Trophoblast cell (in vitro differentiated cells and primary cell): ENCODE measurements at regions not wholly inside any gene's neighbourhood (a gene's known extent, or its start where the extent isn't known, plus 50 kb on each side); places are given as distances from the start of the nearest gene placed in this dataset.

Source experiments
- DNase-seq, 2 donors: peaks; one replicate each; pipeline ENCODE4 v3.0.0-alpha.2; 2016
- H2AFZ ChIP-seq: 2 replicates; pipeline ENCODE4 v1.6.1; 2013; ENCODE audit warnings: low read length, moderate library complexity, mild to moderate bottlenecking; ENCODE audit not compliant: insufficient read depth, poor library complexity
- H2AK5ac ChIP-seq: 2 replicates; pipeline ENCODE4 v1.6.1; 2013; ENCODE audit warnings: mild to moderate bottlenecking, low read length
- H2BK120ac ChIP-seq: 2 replicates; pipeline ENCODE4 v1.6.1; 2013; ENCODE audit warnings: low read length, mild to moderate bottlenecking, moderate library complexity; ENCODE audit not compliant: insufficient read depth, poor library complexity
- H2BK12ac ChIP-seq: 2 replicates; pipeline ENCODE4 v1.6.1; 2013; ENCODE audit warnings: mild to moderate bottlenecking, low read length, moderate library complexity
- H2BK5ac ChIP-seq: 2 replicates; pipeline ENCODE4 v1.6.1; 2013; ENCODE audit warnings: low read length, low read depth, moderate library complexity, mild to moderate bottlenecking; ENCODE audit not compliant: poor library complexity
- H3K14ac ChIP-seq: 2 replicates; pipeline ENCODE4 v1.6.1; 2013; ENCODE audit warnings: mild to moderate bottlenecking, low read length
- H3K18ac ChIP-seq: 2 replicates; pipeline ENCODE4 v1.6.1; 2013; ENCODE audit warnings: mild to moderate bottlenecking, low read length
- H3K23ac ChIP-seq: 2 replicates; pipeline ENCODE4 v1.6.1; 2013; ENCODE audit warnings: low read length
- H3K27ac ChIP-seq: 2 replicates; pipeline ENCODE4 v1.5.1; 2013; ENCODE audit warnings: low read depth, mild to moderate bottlenecking, inconsistent platforms, low read length, moderate library complexity
- H3K27me3 ChIP-seq: 2 replicates; pipeline ENCODE4 v1.6.1; 2013; ENCODE audit warnings: inconsistent platforms, mild to moderate bottlenecking, low read length, moderate library complexity; ENCODE audit not compliant: insufficient read depth
- H3K36me3 ChIP-seq, 2 experiments: 1 replicate in 1 of 2; 2 replicates in 1 of 2; pipeline ENCODE4 v1.6.1; 2013; ENCODE audit warnings: low read length in 2 of 2, mild to moderate bottlenecking in 2 of 2, moderate library complexity in 1 of 2; ENCODE audit not compliant: insufficient read depth in 2 of 2, control insufficient read depth in 1 of 2
- H3K4ac ChIP-seq: 2 replicates; pipeline ENCODE4 v1.6.1; 2013; ENCODE audit warnings: low read depth, mild to moderate bottlenecking, low read length, moderate library complexity
- H3K4me1 ChIP-seq, 2 experiments: 1 replicate in 1 of 2; 2 replicates in 1 of 2; pipeline ENCODE4 v1.6.1; 2013; ENCODE audit warnings: low read length in 2 of 2, mild to moderate bottlenecking in 2 of 2, moderate library complexity in 1 of 2; ENCODE audit not compliant: insufficient read depth in 2 of 2, control insufficient read depth in 1 of 2
- H3K4me2 ChIP-seq: 2 replicates; pipeline ENCODE4 v1.6.1; 2013; ENCODE audit warnings: inconsistent platforms, mild to moderate bottlenecking, low read length, moderate library complexity
- H3K4me3 ChIP-seq: 2 replicates; pipeline ENCODE4 v1.5.1; 2013; ENCODE audit warnings: mild to moderate bottlenecking, low read depth, low read length, inconsistent platforms
- H3K79me1 ChIP-seq: one replicate; pipeline ENCODE4 v1.6.1; 2013; ENCODE audit warnings: low read length
- H3K79me2 ChIP-seq: 2 replicates; pipeline ENCODE4 v1.6.1; 2013; ENCODE audit warnings: low read length, mild to moderate bottlenecking; ENCODE audit not compliant: control insufficient read depth, insufficient read depth, poor library complexity
- H3K9ac ChIP-seq: 2 replicates; pipeline ENCODE4 v1.6.1; 2013; ENCODE audit warnings: mild to moderate bottlenecking, low read length
- H3K9me3 ChIP-seq: 2 replicates; pipeline ENCODE4 v1.6.1; 2013; ENCODE audit warnings: low read depth, mild to moderate bottlenecking, control low read depth, inconsistent platforms, low read length; ENCODE audit not compliant: insufficient read depth
- H4K12ac ChIP-seq: 2 replicates; pipeline ENCODE4 v1.6.1; 2013; ENCODE audit warnings: low read depth, mild to moderate bottlenecking, low read length, moderate library complexity
- H4K8ac ChIP-seq: 2 replicates; pipeline ENCODE4 v1.6.1; 2013; ENCODE audit warnings: low read depth, mild to moderate bottlenecking, low read length, moderate library complexity
- H4K91ac ChIP-seq: one replicate; pipeline ENCODE4 v1.6.1; 2013; ENCODE audit warnings: low read depth, mild to moderate bottlenecking, low read length, moderate library complexity
- WGBS: extraction: QIAGEN DNeasy Blood & Tissue Kit; methylation state at CpG from one replicate; pipeline ENCODE4 v1.1.7; 2013; ENCODE audit warnings: missing lambda C conversion rate; ENCODE audit not compliant: insufficient read length, insufficient coverage; ENCODE audit errors: extremely low coverage; 5-methylcytosine and 5-hydroxymethylcytosine counted together

DNA sequence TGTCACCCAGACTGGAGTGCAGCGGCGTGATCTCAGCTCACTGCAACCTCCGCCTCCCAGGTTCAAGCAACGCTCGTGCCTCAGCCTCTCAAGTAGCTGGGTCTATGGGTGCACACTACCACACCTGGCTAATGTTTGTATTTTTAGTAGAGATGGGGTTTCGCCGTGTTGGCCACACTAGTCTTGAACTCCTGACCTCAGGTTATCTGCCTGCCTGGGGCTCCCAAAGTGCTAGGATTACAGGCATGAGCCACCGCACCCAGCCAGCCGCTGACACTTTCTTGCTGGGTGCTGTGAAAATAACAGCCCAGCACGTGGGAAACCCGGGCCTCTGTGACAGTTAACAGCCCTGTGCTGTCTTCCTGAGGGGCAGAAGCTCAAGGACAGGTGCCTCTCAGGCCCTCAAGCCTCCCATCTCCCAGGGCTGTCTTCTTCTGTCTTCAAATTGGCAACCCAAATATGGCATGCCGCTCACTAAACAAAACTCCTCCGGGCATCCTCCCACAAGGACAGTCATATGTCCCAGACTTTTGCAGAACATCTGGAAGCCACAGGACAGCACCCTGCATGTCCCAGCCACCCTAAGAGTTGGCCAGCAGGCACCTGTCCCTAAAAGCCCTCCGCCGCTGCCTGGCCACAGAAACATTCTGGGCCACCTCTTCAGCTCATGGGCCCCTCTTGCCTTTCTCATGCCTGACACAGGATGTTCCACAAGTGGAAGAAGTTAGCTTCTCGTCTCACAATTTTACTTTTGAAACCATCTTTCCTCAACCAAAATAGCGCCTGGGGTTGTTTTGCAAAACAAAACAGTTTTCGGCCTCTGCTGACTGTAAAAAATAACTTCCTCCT lies 233.6 kb downstream of the SYK start:
- H3K4me1 ChIP-seq: peaks cover 7 to 13% of the 10 kb centered on the region in 2 experiments
- no peak overlapping the region for H3K23ac ChIP-seq
- H3K36me3 ChIP-seq: no peaks in the 10 kb centered on the region
- no CpG with 5 or more reads among the region's 18 CpGs for WGBS
- no peak overlapping the region for H3K27ac ChIP-seq
- H3K79me2 ChIP-seq: no peaks in the 10 kb centered on the region
- H3K9me3 ChIP-seq: peaks cover 3% of the 10 kb centered on the region
- no peak overlapping the region for H3K14ac ChIP-seq
- no peak overlapping the region for H3K9ac ChIP-seq
- H3K18ac ChIP-seq: no peak overlapping the region
- H2BK5ac ChIP-seq: no peak overlapping the region
- peaks cover 2% of the 10 kb centered on the region for H3K79me1 ChIP-seq
- H4K8ac ChIP-seq: no peak overlapping the region
- H2AK5ac ChIP-seq: no peak overlapping the region
- H2BK12ac ChIP-seq: no peak overlapping the region
- no peak overlapping the region for H3K4me2 ChIP-seq
- no peaks in the 10 kb centered on the region for H3K27me3 ChIP-seq
- H4K12ac ChIP-seq: no peak overlapping the region
- H3K4me3 ChIP-seq: no peak overlapping the region
- no peak overlapping the region for H3K4ac ChIP-seq
- no peak overlapping the region for H2BK120ac ChIP-seq
- no peak overlapping the region for H4K91ac ChIP-seq
- H2AFZ ChIP-seq: no peak overlapping the region
- DNase-seq: no peak

DNA sequence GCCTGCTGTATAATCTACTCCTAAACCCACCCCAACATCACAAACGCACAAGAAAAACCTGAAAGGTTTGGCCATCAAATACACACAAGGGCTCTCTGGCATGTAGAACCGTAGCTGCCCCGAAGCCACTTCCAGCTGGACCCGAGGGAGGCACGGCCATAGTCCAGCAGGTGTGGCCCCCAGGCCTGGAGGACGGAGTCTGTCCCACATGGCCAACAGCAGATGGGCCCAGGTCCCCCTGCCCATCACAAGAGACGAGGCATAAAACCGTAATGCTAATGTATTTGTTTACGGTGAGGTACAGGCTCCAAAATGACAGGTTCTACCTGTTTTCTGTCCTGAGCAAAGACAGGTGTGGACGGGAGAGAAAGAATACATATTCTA lies 234.2 kb downstream of the SYK start:
- Histone ChIP-seq H2AFZ (no peak overlapping the region), H4K8ac (no peak overlapping the region), H3K14ac (no peak overlapping the region), H3K27me3 (no peaks in the 10 kb centered on the region), H3K79me1 (peaks cover 2% of the 10 kb centered on the region), H3K4ac (no peak overlapping the region), H3K4me3 (no peak overlapping the region), H2BK5ac (no peak overlapping the region), H3K4me2 (no peak overlapping the region), H4K91ac (no peak overlapping the region), H3K9ac (no peak overlapping the region), H3K23ac (no peak overlapping the region), H3K36me3 (no peaks in the 10 kb centered on the region), H3K18ac (no peak overlapping the region), H2BK120ac (no peak overlapping the region), H3K4me1 (peaks cover 7 to 13% of the 10 kb centered on the region in 2 experiments), H3K27ac (no peak overlapping the region), H2AK5ac (no peak overlapping the region), H4K12ac (no peak overlapping the region), H3K79me2 (no peaks in the 10 kb centered on the region), H2BK12ac (no peak overlapping the region), H3K9me3 (peaks cover 3% of the 10 kb centered on the region)
- peak in 1 of 2 donors; percentile 13 for DNase-seq
- WGBS: no CpG with 5 or more reads among the region's 10 CpGs

GRCh38 chr9:91036356-91036755 lies 234.7 kb downstream of the SYK start:
- Histone ChIP-seq H3K4me2 (no peak overlapping the region), H4K12ac (no peak overlapping the region), H2BK120ac (no peak overlapping the region), H3K9ac (no peak overlapping the region), H2BK5ac (no peak overlapping the region), H4K8ac (no peak overlapping the region), H2AFZ (no peak overlapping the region), H3K4me3 (no peak overlapping the region), H2BK12ac (no peak overlapping the region), H3K4ac (no peak overlapping the region), H3K27ac (no peak overlapping the region), H3K27me3 (no peaks in the 10 kb centered on the region), H3K23ac (no peak overlapping the region), H2AK5ac (peak overlapping the region; percentile 13), H3K79me2 (no peaks in the 10 kb centered on the region), H3K9me3 (peaks cover 3% of the 10 kb centered on the region), H3K18ac (no peak overlapping the region), H3K14ac (no peak overlapping the region), H3K36me3 (no peaks in the 10 kb centered on the region), H3K4me1 (peaks cover 7 to 13% of the 10 kb centered on the region in 2 experiments), H3K79me1 (peaks cover 2% of the 10 kb centered on the region), H4K91ac (no peak overlapping the region)
- no peak for DNase-seq
- no CpG with 5 or more reads among the region's 8 CpGs for WGBS

DNA sequence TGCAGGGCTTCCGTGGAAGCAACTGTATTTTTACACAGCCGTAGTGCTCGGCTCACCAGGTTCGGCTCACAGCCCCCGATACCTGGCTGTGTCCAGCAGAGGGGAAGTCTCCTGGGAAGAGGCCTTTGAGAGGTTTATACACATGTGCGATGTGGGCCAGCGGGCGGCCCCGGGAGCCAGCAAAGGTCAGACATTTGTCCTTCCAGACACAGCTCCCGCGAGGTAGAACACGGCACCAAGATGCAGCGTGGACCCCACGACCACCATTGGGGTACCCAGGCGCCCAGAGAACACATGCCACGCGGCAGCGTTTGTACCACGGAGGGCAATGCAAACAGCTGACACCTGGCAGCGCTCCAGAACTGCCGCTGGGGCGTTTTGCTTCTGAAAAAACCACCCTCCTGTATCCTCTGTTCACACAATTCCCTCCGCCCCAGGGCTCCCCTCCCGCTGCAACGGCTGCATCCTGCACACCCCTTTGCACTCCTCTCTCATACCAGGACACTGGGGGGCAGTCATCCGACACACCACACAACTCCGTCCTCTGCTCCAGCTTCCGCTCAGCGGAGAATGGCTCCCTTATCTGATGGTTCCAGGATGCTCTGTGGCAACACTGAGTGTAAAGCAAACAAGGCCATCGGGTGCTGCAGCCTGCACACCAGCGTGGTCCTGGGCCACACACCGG lies 235.3 kb downstream of the SYK start:
- no peak overlapping the region for H2BK120ac ChIP-seq
- no peaks in the 10 kb centered on the region for H3K79me2 ChIP-seq
- peaks cover 3% of the 10 kb centered on the region for H3K9me3 ChIP-seq
- H3K79me1 ChIP-seq: peaks cover 2% of the 10 kb centered on the region
- H3K4me1 ChIP-seq: peaks cover 7 to 13% of the 10 kb centered on the region in 2 experiments
- no peak overlapping the region for H3K14ac ChIP-seq
- peak; percentile 67 to 79 for DNase-seq
- no peak overlapping the region for H3K9ac ChIP-seq
- no peak overlapping the region for H2AFZ ChIP-seq
- no peak overlapping the region for H3K27ac ChIP-seq
- H3K36me3 ChIP-seq: no peaks in the 10 kb centered on the region
- no peak overlapping the region for H4K12ac ChIP-seq
- H3K4ac ChIP-seq: no peak overlapping the region
- no peaks in the 10 kb centered on the region for H3K27me3 ChIP-seq
- no peak overlapping the region for H2BK12ac ChIP-seq
- H2BK5ac ChIP-seq: no peak overlapping the region
- no peak overlapping the region for H4K8ac ChIP-seq
- no peak overlapping the region for H4K91ac ChIP-seq
- WGBS: no CpG with 5 or more reads among the region's 32 CpGs
- H2AK5ac ChIP-seq: no peak overlapping the region
- no peak overlapping the region for H3K4me2 ChIP-seq
- H3K18ac ChIP-seq: no peak overlapping the region
- no peak overlapping the region for H3K4me3 ChIP-seq
- no peak overlapping the region for H3K23ac ChIP-seq
